GM21737 (cell line): ENCODE measurements at regions not wholly inside any gene's neighbourhood (a gene's known extent, or its start where the extent isn't known, plus 50 kb on each side); places are given as distances from the start of the nearest gene placed in this dataset.
"Not testable (repeated sequence)": the region's sequence is repeated elsewhere in the genome, so short reads cannot be mapped to it uniquely, and the experiment has no call there.

Source experiments
- ATAC-seq: cut with Tn5 transposase; IDR thresholded peaks from one replicate; pipeline ENCODE4 v1.9.1; 2021; ENCODE audit warnings: mild to moderate bottlenecking, moderate library complexity; ENCODE audit not compliant: unreplicated experiment

- ATAC-seq = no peak
Measured at GRCh38 chr1:201719812-201720521, 109.0 kb upstream of the IPO9 start.

GRCh38 chr1:201720522-201720844, 108.5 kb upstream of the IPO9 start:
- no peak for ATAC-seq

- ATAC-seq = no peak
Measured at GRCh38 chr1:201721082-201722049, 107.6 kb upstream of the IPO9 start.

GRCh38 chr1:201724039-201724765, 104.8 kb upstream of the IPO9 start:
- ATAC-seq = no peak

- ATAC-seq = no peak
Measured at GRCh38 chr1:201724766-201725118, 104.2 kb upstream of the IPO9 start.

GRCh38 chr1:201726700-201727099, 102.3 kb upstream of the IPO9 start:
- ATAC-seq = no peak

GRCh38 chr1:201728731-201729130, 100.2 kb upstream of the IPO9 start:
- ATAC-seq = no peak

GRCh38 chr1:201729973-201730608, 98.9 kb upstream of the IPO9 start:
- ATAC-seq = no peak

GRCh38 chr1:201730611-201731010, 98.3 kb upstream of the IPO9 start:
- no peak for ATAC-seq

GRCh38 chr1:201731142-201731541, 97.8 kb upstream of the IPO9 start:
- no peak for ATAC-seq

GRCh38 chr1:201731592-201731991, 97.4 kb upstream of the IPO9 start:
- ATAC-seq = no peak

- no peak for ATAC-seq
Measured at GRCh38 chr1:201732351-201732750, 96.6 kb upstream of the IPO9 start.

- ATAC-seq = not testable (repeated sequence)
Measured at GRCh38 chr1:201734221-201734620, 94.7 kb upstream of the IPO9 start.

GRCh38 chr1:201734786-201735185, 94.2 kb upstream of the IPO9 start:
- no peak for ATAC-seq

GRCh38 chr1:201736707-201737320, 92.1 kb upstream of the IPO9 start:
- ATAC-seq = no peak

GRCh38 chr1:201737352-201738060, 91.5 kb upstream of the IPO9 start:
- ATAC-seq = no peak

- no peak for ATAC-seq
Measured at GRCh38 chr1:201739080-201739479, 89.9 kb upstream of the IPO9 start.

GRCh38 chr1:201739492-201740085, 89.4 kb upstream of the IPO9 start:
- no peak for ATAC-seq

GRCh38 chr1:201740086-201740541, 88.8 kb upstream of the IPO9 start:
- no peak for ATAC-seq
